ENCODE measurements at regions not wholly inside any gene's neighbourhood (a gene's known extent, or its start where the extent isn't known, plus 50 kb on each side); places are given as distances from the start of the nearest gene placed in this dataset.

DNA sequence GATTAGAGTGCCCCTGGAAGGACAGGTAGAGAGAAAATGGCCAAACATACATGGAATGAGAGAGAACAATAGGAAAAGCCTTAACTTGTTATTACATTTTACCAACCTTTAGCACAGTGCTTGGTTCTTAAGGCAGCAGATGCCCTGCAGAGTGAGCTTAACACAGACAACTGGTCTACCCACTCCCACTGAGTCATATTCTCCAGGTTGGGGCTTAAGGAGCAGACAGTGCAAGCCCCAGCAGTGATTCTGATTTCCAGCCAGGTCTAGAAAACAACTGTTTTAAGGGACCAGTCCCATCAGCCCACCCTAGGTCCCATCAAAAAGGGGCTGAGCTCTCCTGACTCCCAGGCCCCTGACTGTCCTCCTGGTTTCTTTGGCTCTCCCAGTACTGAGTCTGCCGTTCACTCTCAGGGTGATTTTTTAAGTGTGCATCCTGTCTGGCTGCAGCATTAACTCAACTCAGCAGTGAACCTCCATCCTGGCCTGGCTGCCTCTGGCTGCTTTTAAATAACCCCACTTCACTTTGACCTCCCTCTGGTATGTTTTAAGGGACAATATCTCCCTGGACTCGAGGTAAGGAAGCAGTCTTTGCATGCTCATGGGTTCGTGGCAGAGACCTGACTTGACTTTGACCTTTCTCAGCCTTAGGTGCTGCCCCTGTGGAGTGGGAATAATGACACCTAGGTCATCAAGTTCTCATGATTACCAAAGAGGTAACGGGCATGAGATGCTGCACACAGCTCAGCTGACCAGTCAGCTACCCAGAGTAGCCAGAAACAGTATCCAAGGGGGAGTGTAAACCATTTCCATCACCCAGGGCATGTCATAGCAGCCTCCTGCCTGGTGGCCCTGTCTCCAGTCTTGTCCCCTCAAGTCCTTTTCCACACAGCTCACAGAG, 210.7 kb upstream of the PWP1 start:
- in situ Hi-C loops (cut with MboI) = no loop called here
- no peaks in the 10 kb centered on the region for H3K79me2 ChIP-seq (ENCODE audit: insufficient read depth)
- H3K9ac ChIP-seq = no peak overlapping the region
- no peaks in the 10 kb centered on the region for H3K4me1 ChIP-seq (ENCODE audit: insufficient read depth)
- 75 to 81% methylated on average over 4 of the region's 4 CpGs for WGBS, 2 experiments (ENCODE audit: low coverage in 1 of 2, low lambda C conversion rate in 2 of 2, missing lambda C conversion rate in 2 of 2)
- H3F3A ChIP-seq (ENCODE audit: insufficient read depth) = no peaks in the 10 kb centered on the region
- no peaks in the 10 kb centered on the region for H3K27me3 ChIP-seq (replicated peaks; ENCODE audit: insufficient read depth)
- H3K4me3 ChIP-seq = no peak overlapping the region
- H3K36me3 ChIP-seq (ENCODE audit: low read depth) = no peaks in the 10 kb centered on the region
- no peak overlapping the region for H3K4me2 ChIP-seq (ENCODE audit: unreplicated experiment)
- no peaks in the 10 kb centered on the region for H3K9me2 ChIP-seq (ENCODE audit: insufficient read depth)
- no peaks in the 10 kb centered on the region for H3K9me3 ChIP-seq (ENCODE audit: low read depth)
- DNase-seq = peak; percentile 50
- TF ChIP-seq EZH2phosphoT487 (IDR thresholded peaks at IDR 0.05; ENCODE audit: insufficient read depth, low read depth) = no peak
- no peak for TF ChIP-seq EZH2 (IDR thresholded peaks at IDR 0.05; ENCODE audit: insufficient read depth, poor library complexity, severe bottlenecking)
- no peaks in the 10 kb centered on the region for H4K20me1 ChIP-seq (ENCODE audit: insufficient read depth)
- H2AFZ ChIP-seq = no peak overlapping the region
- no peak overlapping the region for H3K27ac ChIP-seq

DNA sequence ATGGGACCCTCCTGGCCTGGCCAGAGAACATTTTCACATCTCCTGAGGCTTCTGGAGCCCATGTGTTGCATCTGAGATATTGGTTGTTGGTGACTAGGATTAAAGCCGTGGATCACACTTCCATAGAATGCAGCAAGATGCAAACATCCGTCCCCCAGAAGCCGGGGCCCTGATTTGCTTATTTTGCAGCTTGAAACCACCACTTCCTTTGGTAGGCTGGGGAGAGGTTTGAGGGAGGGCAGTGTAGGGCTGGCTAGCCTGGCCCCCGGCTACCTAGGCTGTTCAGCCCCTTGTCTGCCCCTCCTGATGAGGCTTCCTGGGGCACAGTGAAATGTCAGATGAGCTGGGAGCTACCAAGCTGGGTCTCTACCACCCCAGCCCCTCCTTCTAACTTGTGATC, 209.7 kb upstream of the PWP1 start:
- Histone ChIP-seq H3F3A (ENCODE audit: insufficient read depth) (no peaks in the 10 kb centered on the region), H3K27ac (no peak overlapping the region), H3K9me3 (ENCODE audit: low read depth) (no peaks in the 10 kb centered on the region), H3K9me2 (ENCODE audit: insufficient read depth) (no peaks in the 10 kb centered on the region), H3K4me2 (ENCODE audit: unreplicated experiment) (no peak overlapping the region), H3K79me2 (ENCODE audit: insufficient read depth) (no peaks in the 10 kb centered on the region), H3K36me3 (ENCODE audit: low read depth) (no peaks in the 10 kb centered on the region), H2AFZ (no peak overlapping the region), H3K4me3 (no peak overlapping the region), H3K9ac (no peak overlapping the region), H3K27me3 (replicated peaks; ENCODE audit: insufficient read depth) (no peaks in the 10 kb centered on the region), H3K4me1 (ENCODE audit: insufficient read depth) (no peaks in the 10 kb centered on the region), H4K20me1 (ENCODE audit: insufficient read depth) (no peaks in the 10 kb centered on the region)
- no peak for TF ChIP-seq EZH2 (IDR thresholded peaks at IDR 0.05; ENCODE audit: insufficient read depth, poor library complexity, severe bottlenecking)
- no peak for TF ChIP-seq EZH2phosphoT487 (IDR thresholded peaks at IDR 0.05; ENCODE audit: insufficient read depth, low read depth)
- DNase-seq = no peak
- in situ Hi-C loops (cut with MboI) = no loop called here
- WGBS, 2 experiments (ENCODE audit: low coverage in 1 of 2, low lambda C conversion rate in 2 of 2, missing lambda C conversion rate in 2 of 2) = 81 to 82% methylated on average over 4 of the region's 4 CpGs

DNA sequence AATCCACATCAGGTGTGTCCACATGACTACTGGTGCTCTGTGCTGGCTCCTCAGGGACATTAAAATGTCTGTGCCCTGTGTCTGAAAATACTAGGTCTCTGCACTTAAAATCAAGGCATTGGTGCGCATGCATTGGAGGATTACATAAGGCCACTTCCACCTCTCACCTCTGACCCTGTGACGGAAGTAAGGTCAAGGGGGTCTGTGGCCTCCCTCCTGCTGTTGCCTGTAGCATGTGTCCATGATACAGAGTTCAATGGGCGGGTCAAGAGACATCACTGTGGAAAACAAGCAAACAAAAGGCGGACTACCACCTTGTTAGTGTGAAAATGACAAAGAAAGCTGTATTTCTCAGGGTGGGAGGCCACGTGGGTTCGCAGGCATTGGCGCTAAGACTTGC, 208.6 kb upstream of the PWP1 start:
- no peak overlapping the region for H3K27ac ChIP-seq
- TF ChIP-seq EZH2phosphoT487 (IDR thresholded peaks at IDR 0.05; ENCODE audit: insufficient read depth, low read depth) (no peak), EZH2 (IDR thresholded peaks at IDR 0.05; ENCODE audit: insufficient read depth, poor library complexity, severe bottlenecking) (no peak)
- H3K9me3 ChIP-seq (ENCODE audit: low read depth) = no peaks in the 10 kb centered on the region
- no peaks in the 10 kb centered on the region for H3F3A ChIP-seq (ENCODE audit: insufficient read depth)
- H3K4me3 ChIP-seq = no peak overlapping the region
- H4K20me1 ChIP-seq (ENCODE audit: insufficient read depth) = no peaks in the 10 kb centered on the region
- no peak overlapping the region for H3K4me2 ChIP-seq (ENCODE audit: unreplicated experiment)
- WGBS, 2 experiments (ENCODE audit: low coverage in 1 of 2, low lambda C conversion rate in 2 of 2, missing lambda C conversion rate in 2 of 2) = 89 to 91% methylated on average over 7 of the region's 7 CpGs
- no peak overlapping the region for H2AFZ ChIP-seq
- no peak for DNase-seq
- no peaks in the 10 kb centered on the region for H3K36me3 ChIP-seq (ENCODE audit: low read depth)
- H3K27me3 ChIP-seq (replicated peaks; ENCODE audit: insufficient read depth) = no peaks in the 10 kb centered on the region
- no peaks in the 10 kb centered on the region for H3K4me1 ChIP-seq (ENCODE audit: insufficient read depth)
- H3K9me2 ChIP-seq (ENCODE audit: insufficient read depth) = no peaks in the 10 kb centered on the region
- in situ Hi-C loops (cut with MboI) = no loop called here
- H3K79me2 ChIP-seq (ENCODE audit: insufficient read depth) = no peaks in the 10 kb centered on the region
- no peak overlapping the region for H3K9ac ChIP-seq

DNA sequence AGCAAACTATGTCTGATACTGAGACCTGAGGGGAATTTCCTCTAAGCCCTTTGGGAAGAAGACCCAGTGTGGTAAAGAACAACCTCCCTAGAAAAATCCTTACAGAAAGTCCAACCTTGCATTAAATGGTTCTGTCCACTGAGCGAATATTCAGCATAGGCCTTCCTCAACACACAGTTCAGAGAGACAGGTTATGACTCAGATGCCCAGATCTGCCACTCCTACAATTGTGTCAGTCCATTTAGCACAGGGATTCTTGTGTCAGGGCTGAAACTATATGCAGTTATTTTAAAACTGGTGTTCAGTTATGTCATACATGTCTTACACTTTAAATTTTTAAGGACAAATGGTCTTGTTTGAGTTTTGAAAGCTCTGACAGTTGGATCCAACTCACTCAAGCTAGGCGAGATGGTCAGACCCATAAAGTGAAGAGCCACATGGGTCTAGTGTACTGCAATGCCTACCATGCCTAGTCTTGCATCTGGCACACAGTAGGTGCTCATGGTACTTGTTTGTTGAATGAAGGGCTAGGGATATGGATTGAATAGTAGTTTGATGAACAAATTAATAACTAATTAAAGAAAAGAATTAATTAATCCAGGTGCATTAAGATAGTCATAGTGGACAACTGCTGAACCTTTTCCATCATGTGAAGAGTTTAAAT, 207.5 kb upstream of the PWP1 start:
- in situ Hi-C loops (cut with MboI) = no loop called here

More for the DNA sequence above, 207.5 kb upstream of the PWP1 start:
- Histone ChIP-seq H3K4me1 (ENCODE audit: insufficient read depth) (no peaks in the 10 kb centered on the region), H3K27me3 (replicated peaks; ENCODE audit: insufficient read depth) (no peaks in the 10 kb centered on the region), H2AFZ (no peak overlapping the region), H3F3A (ENCODE audit: insufficient read depth) (no peaks in the 10 kb centered on the region), H3K9ac (no peak overlapping the region), H3K4me2 (ENCODE audit: unreplicated experiment) (no peak overlapping the region), H3K9me2 (ENCODE audit: insufficient read depth) (no peaks in the 10 kb centered on the region), H3K9me3 (ENCODE audit: low read depth) (no peaks in the 10 kb centered on the region), H4K20me1 (ENCODE audit: insufficient read depth) (no peaks in the 10 kb centered on the region), H3K4me3 (no peak overlapping the region), H3K36me3 (ENCODE audit: low read depth) (no peaks in the 10 kb centered on the region), H3K79me2 (ENCODE audit: insufficient read depth) (no peaks in the 10 kb centered on the region), H3K27ac (no peak overlapping the region)
- DNase-seq = peak; percentile 26
- TF ChIP-seq EZH2 (IDR thresholded peaks at IDR 0.05; ENCODE audit: insufficient read depth, poor library complexity, severe bottlenecking) (no peak), EZH2phosphoT487 (IDR thresholded peaks at IDR 0.05; ENCODE audit: insufficient read depth, low read depth) (no peak)
- WGBS, 2 experiments (ENCODE audit: low coverage in 1 of 2, low lambda C conversion rate in 2 of 2, missing lambda C conversion rate in 2 of 2) = 92 to 94% methylated on average over 2 of the region's 2 CpGs

Data from GM23248 (cell line).